ENCODE measurements at regions not wholly inside any gene's neighbourhood (a gene's known extent, or its start where the extent isn't known, plus 50 kb on each side); places are given as distances from the start of the nearest gene placed in this dataset.
"Not testable (repeated sequence)": the region's sequence is repeated elsewhere in the genome, so short reads cannot be mapped to it uniquely, and the experiment has no call there.

- no peak for DNase-seq
These were observed 114.5 kb upstream of the IRX1 start for GRCh38 chr5:3481175-3481574.

GRCh38 chr5:3475674-3476073, 120.0 kb upstream of the IRX1 start:
- no peak for DNase-seq

GRCh38 chr5:3466392-3466791, 129.2 kb upstream of the IRX1 start:
- no peak for DNase-seq

- no peak for DNase-seq
These were observed 135.2 kb upstream of the IRX1 start for GRCh38 chr5:3460416-3460815.

GRCh38 chr5:3456121-3456681, 139.4 kb upstream of the IRX1 start:
- DNase-seq, result no peak

- DNase-seq, result not testable (repeated sequence)
These were observed 141.6 kb upstream of the IRX1 start for GRCh38 chr5:3454028-3454427.

- no peak for DNase-seq
These were observed 143.0 kb upstream of the IRX1 start for GRCh38 chr5:3452622-3453021.

- DNase-seq, result no peak
These were observed 143.7 kb upstream of the IRX1 start for GRCh38 chr5:3451961-3452360.

GRCh38 chr5:3449481-3449880, 146.2 kb upstream of the IRX1 start:
- no peak for DNase-seq

GRCh38 chr5:3446410-3446809, 149.2 kb upstream of the IRX1 start:
- no peak for DNase-seq

GRCh38 chr5:3445517-3445916, 150.1 kb upstream of the IRX1 start:
- not testable (repeated sequence) for DNase-seq

GRCh38 chr5:3432135-3432534, 163.5 kb upstream of the IRX1 start:
- DNase-seq, result no peak

- DNase-seq, result no peak
These were observed 164.9 kb upstream of the IRX1 start for GRCh38 chr5:3430691-3431090.

GRCh38 chr5:3429962-3430361, 165.7 kb upstream of the IRX1 start:
- DNase-seq, result no peak

- no peak for DNase-seq
These were observed 167.3 kb upstream of the IRX1 start for GRCh38 chr5:3428334-3428733.

GRCh38 chr5:3424946-3425345, 170.7 kb upstream of the IRX1 start:
- no peak for DNase-seq

GRCh38 chr5:3417376-3417943, 178.2 kb upstream of the IRX1 start:
- DNase-seq, result no peak

GRCh38 chr5:3414371-3414770, 181.3 kb upstream of the IRX1 start:
- no peak for DNase-seq

- no peak for DNase-seq
These were observed 183.5 kb upstream of the IRX1 start for GRCh38 chr5:3412146-3412545.

GRCh38 chr5:3411363-3411762, 184.3 kb upstream of the IRX1 start:
- DNase-seq, result no peak

GRCh38 chr5:3401635-3402034, 194.0 kb upstream of the IRX1 start:
- DNase-seq, result no peak

- DNase-seq, result no peak
These were observed 195.0 kb upstream of the IRX1 start for GRCh38 chr5:3400659-3401058.

GRCh38 chr5:3394891-3395599, 200.6 kb upstream of the IRX1 start:
- DNase-seq, result no peak

- no peak for DNase-seq
These were observed 201.6 kb upstream of the IRX1 start for GRCh38 chr5:3393920-3394597.

Data from T-helper 2 cell (primary cell).